ENCODE measurements at regions not wholly inside any gene's neighbourhood (a gene's known extent, or its start where the extent isn't known, plus 50 kb on each side); places are given as distances from the start of the nearest gene placed in this dataset.

GRCh38 chr13:79011179-79011578 lies 352.2 kb upstream of the OBI1 start:
- no peak for TF ChIP-seq CTCF (IDR thresholded peaks at IDR 0.05; ENCODE audit: insufficient read depth, low read depth, low read length)
- TF ChIP-seq EZH2 (IDR thresholded peaks at IDR 0.05; ENCODE audit: insufficient read depth, low read length), result no peak

Data from astrocyte (in vitro differentiated cells and primary cell).